GM19239 (cell line): ENCODE measurements at regions not wholly inside any gene's neighbourhood (a gene's known extent, or its start where the extent isn't known, plus 50 kb on each side); places are given as distances from the start of the nearest gene placed in this dataset.

Experiments
- DNase-seq: peaks from one replicate; pipeline ENCODE4 v3.0.0; 2011; ENCODE audit warnings: low spot score; ENCODE audit not compliant: insufficient read length
- FAIRE-seq: peaks from 2 replicates; lab custom pipeline; 2011; peaks lifted over from hg19 to GRCh38; lab: Jason Lieb, UNC

DNA sequence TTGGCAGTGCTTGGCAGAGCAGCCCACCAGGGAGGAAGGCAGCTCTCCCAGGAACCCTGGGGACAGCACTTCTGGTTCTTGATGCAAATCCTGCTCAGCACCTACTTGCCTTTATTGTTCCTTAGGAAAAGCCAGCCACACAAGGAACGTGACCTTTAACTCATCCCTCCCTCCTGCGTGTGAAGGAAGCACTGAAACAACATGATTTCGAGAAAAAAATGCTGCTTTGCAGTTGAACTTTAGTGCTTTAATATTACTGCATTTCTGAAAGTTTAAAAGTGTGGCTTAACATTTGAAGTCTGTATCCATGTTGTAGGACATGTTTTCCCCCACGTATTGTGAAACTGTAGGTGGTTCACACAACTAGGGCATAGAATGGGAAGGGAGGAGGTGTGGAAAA lies 50.4 kb upstream of the CTNNB1 start:
- DNase-seq (no peak), FAIRE-seq (no peak)
